GM18951 (cell line): ENCODE measurements at regions not wholly inside any gene's neighbourhood (a gene's known extent, or its start where the extent isn't known, plus 50 kb on each side); places are given as distances from the start of the nearest gene placed in this dataset.

Source experiments
- POLR2A ChIP-seq: IDR thresholded peaks from 4 replicates; pipeline ENCODE4 v1.6.1; 2011; ENCODE audit warnings: mild to moderate bottlenecking; ENCODE audit not compliant: insufficient read length, insufficient read depth; ENCODE audit errors: extremely low read depth
- in situ Hi-C: fragments of 300-500 bp; cut with MboI; formaldehyde crosslinking; loops from one replicate; pipeline ENCODE4 v1.12.0; 2022; ENCODE audit warnings: low sequenced_read_pairs, mixed read lengths, inconsistent platforms; ENCODE audit not compliant: unreplicated experiment

DNA sequence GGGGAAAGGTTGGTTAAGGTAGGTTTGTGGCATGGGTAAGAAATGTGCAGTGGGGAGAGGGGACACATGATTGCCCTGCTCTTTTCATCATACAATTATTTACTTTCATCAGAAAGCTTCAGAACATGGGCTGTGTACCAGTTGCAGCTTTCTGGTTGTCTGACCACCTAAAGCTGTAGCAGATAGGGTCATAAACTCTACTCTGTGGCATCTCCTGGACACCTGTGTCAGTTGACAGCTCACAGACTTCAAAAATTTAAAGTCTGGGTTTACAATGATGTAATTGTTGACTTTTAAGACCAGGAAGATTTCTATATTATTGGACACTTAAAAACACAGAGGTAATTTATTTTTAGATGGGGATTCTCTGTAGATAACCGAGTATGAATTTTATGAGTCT is 222.7 kb upstream of the PRR16 start:
- TF ChIP-seq POLR2A: no peak
- in situ Hi-C loops: no loop called here

DNA sequence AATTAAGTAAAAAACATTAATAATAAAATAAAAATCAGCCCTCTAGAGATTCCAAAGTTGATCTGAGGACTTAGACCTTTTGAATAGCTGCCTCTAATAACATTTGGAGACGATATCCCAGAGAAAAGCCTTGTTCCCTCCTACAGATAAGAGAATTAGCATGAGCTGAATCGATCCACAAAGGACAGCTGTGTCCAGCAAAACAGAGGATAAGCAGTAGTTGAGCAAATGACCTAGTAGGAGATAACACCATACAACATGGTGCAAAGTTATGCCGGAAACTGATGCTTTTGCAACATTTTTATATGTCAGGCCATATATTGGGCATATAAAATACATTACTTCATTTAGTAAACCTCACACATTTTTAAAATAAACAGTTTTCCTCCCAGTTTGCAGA is 212.2 kb upstream of the PRR16 start:
- no peak for TF ChIP-seq POLR2A
- in situ Hi-C loops: no loop called here

DNA sequence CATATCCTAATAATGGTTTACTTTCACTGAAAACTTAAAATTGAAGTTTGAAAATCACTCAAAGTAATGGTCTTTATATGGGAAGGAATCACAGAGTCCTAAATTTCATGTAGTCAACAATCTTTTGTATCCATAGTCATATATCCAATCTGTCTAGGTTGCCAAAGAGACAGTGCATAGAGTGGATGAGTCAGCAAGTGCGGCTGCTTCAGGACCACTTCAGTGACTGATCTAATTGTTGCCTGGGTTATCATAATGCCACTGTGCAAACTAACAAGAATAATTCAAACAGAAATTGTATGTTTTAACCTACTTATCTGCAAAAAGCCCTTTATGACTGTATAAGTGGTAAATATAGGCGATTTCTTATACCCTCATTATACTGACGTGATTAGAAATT is 211.3 kb upstream of the PRR16 start:
- no peak for TF ChIP-seq POLR2A
- in situ Hi-C loops: no loop called here

DNA sequence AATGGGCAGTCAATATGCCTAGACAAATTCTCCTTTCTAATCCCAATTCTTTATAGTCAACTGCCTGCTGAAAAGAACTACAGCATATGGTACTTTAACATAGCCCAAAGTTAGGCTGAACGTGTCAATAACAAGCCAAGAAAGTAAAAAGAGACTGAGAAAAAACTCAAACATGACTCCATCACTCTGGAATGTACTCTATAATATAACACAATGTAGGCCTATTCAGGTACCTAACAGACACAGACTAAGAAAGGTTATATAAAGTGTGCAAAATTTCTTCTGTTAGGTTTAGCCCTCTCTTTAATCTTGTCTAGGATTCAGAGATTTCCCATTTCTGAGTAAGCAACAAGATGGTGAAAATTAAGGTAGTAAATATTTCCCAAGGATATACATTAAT is 209.7 kb upstream of the PRR16 start:
- in situ Hi-C loops: no loop called here
- TF ChIP-seq POLR2A: no peak

DNA sequence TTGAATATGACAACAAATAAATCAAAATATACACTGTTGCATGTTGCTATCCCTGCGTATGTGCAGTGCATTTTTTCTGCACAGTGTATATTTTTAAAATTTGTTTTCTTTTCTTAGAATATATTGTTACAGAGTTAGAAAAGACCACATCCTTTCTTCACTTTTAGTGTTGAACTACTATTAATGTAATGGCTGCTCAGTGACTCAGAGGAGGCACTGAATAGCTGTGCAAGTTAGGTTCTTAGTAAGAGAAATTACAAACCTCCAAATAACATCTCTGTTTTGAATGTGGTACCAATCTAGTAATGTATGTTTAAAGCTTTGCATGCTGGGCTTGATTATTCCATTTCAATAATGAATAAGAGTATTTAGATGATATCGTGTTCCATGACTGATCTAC is 208.9 kb upstream of the PRR16 start:
- in situ Hi-C loops: no loop called here
- TF ChIP-seq POLR2A: no peak

DNA sequence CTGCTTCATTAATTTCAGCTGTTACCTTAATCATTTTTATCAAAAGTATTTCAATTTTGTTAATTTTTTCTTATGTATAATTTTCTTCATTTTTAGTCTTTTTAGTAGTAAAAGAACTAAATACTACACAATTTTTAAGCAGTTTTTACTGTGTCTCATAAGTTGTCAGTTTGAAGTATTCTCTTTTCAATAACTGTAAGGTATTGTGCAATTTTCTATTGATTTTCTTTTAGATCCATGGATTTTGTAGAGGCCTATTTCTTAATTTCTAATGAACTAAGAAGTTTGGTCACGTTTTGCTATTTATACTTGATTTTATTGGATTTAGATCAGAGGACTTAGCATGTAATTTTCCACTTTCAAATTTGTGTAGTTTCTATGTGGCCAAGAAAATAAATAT is 207.7 kb upstream of the PRR16 start:
- in situ Hi-C loops: no loop called here
- TF ChIP-seq POLR2A: no peak

DNA sequence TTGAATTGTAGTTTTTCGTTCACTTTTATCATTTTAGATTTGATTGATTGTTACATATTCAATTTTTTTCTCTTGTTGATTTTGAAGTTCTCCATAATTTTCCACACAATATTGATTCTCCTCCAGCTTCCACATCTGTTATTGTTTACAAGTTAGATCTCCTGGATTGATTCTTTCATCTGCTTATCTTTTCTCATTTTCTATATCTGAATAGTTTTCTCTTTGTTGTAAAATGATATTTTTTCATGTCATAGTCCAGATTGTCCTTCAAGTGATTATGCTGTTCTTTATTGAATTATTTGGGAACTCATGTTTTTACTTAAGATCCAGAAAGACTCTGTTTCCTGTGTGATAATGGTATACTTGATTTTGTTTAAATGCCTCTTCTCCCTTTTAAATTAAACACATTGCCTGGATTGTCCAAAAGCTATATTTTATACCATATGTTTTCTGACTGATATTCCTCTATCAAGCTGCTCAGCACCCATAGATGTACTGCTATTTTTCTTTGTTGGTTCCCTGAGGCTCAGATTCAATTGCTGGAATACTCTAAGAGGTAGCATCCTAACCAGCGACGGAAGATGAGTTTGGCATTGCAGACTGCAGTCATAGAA is 206.6 kb upstream of the PRR16 start:
- TF ChIP-seq POLR2A: no peak
- in situ Hi-C loops: no loop called here

DNA sequence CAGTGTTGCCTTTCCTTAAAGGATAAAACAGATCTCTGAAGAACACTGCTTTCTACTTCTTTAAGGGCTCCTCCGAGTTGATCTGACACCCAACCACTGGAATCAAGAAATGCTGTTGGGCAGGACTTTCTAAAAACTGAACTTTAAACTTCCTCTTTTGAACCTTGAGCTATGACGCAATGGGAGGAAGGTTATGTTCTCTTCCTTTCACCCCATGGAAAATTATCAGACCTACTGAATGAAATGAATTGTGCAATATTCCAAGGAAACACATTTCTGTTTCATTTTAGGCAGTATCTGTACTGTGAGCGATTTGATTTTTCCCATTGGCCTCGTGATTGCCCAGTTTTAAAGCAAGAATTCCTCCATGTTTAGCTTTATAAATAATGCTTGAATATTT is 206.0 kb upstream of the PRR16 start:
- in situ Hi-C loops: no loop called here
- TF ChIP-seq POLR2A: no peak

DNA sequence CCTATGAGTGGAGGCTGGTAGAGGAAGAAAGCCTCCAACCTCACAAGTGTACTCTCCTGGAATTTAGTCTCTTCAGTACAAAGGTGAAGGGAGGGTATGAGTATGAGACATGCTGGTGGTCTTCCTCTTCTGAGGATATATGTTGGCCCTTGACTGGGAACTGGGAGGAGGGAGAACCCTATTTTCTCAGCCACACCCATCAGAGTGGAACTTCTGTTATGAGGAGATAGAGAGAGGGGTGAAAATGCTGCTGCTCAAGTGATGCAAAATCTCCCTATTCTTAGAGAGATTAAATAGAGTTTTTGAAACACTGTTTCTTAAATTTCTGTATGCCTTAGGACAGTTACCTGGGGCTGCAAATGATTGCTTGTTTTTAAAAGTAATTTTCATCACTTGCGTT is 203.4 kb upstream of the PRR16 start:
- in situ Hi-C loops: no loop called here
- TF ChIP-seq POLR2A: no peak

DNA sequence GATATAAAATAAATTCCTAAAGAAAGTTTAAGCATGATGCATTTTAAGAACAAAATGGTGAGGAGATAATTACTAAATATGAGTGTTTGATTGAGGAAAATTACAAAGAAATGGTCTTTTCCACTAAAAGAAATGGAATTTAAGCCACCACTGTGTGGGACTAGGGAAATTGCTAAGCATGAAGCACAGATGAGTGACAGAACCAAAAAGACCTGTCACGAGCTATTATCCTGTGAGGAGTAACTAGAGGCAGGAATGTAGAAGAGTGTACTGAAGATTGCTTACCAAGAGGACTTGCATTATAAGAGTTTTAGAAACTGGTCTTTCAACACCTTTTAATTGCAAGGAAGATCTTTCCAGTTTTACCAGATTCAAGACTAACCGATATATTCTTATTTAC is 193.6 kb upstream of the PRR16 start:
- no peak for TF ChIP-seq POLR2A
- in situ Hi-C loops: no loop called here

DNA sequence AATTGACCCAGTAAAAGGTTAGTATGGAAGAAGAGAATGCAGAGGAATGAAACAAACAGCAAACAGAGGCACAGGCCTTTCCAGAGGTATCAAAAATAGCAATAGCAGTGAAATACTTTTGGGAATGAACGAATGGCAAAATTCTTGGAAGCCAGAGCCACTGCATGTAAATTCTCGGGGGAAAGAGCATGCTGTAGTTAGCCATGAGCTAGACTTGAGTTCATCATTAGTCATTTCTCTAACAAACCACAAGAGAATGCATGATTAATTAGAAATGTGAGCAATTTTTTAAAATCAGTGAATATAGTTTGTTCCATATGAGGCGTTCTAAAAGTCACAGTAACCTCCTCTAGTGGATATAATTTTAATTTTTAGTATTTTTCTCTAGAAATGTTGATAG is 170.3 kb upstream of the PRR16 start:
- no peak for TF ChIP-seq POLR2A
- in situ Hi-C loops: no loop called here

DNA sequence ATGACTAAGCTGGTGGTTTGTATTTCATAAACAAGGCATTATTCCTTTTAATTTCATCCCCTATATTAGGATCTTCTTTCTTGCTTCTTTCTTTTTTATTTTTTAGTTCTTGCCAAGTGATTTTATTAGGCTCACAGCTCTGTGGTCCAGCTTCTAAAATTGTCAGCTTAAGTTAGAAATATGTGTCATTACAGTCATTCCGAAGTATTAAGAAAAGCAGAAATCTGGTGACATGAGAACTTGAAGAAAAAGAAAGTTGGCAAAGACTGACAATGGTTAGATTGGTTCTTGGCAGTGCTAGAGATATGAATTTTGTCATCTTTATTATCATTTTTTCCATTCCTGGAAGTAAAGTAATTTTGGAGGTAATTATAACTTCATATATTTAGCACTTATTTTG is 166.5 kb upstream of the PRR16 start:
- in situ Hi-C loops: no loop called here

DNA sequence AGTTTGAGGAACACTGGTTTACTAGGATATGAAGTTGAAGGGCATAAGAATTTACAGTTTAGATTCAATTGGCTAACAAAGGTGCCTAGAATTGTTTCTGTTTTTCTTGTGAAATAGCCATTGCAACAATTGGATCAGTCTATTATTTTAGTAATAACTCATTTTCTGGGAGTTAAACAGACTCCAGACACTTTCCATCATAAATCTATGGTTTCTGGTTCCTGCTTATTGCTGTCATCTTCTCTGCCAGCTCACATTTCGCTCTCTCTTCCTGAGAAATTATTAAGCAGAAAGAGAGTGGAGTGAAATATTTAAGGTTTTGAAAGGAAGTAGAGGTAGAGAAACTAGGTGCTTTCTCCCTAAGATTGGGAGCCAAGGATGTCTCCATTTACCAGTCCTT is 165.1 kb upstream of the PRR16 start:
- TF ChIP-seq POLR2A: no peak
- in situ Hi-C loops: no loop called here

More for the DNA sequence above, 166.5 kb upstream of the PRR16 start:
- TF ChIP-seq POLR2A: no peak

DNA sequence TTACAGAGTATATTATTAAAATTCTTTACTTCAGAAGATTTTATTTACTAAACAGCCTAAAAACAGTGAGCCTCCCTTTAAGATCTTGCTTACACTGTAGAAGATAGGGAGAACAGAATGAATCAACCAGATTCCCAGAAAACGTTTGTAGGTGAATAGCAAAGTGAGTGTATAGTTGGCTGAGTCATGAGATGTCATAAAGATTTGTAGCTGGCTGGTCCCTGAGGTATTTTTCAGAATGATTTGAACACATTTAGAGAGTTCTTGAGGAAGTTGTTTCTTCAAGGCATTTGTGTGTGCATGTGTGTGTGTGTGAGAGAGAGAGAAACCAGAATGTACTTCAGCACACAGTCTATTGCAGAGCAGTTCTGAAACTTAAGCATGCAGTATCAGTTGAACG is 159.4 kb upstream of the PRR16 start:
- TF ChIP-seq POLR2A: no peak
- in situ Hi-C loops: no loop called here

DNA sequence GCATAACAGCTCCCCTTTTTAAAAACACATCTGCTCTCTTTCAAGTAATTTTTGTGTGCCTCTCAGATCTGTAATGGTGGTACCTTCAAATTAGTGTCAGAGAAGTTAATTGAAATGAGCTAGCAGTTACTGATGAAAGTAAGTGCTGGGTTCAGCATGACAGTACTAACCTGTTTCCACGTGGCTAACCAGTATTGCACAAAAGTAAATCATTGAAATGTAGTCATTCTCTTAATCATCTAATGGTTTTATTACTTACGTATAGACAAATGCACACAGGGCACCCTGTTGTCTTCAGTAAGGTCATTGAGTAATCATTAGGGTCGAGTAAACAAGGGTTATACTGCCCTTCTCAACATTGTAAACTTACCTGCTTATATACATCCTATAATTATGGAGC is 157.8 kb upstream of the PRR16 start:
- in situ Hi-C loops: no loop called here

DNA sequence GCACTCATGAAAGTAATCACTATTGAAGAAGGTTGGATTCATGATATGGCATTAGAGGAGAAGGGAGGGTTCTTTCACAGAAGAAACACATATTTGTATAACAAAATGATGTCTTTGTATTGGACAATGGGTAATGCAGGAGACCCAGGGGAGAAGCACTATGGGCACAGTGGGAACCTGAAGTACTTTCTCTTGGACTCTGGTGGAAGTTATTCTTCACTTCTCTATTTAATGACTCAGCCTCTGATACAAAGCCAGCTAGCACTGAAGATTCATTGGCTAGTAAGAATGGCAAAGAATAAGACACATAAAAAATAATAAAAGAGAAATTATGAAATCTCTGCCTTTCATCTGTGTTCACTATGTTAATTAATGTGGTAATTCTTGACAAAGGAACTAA is 149.9 kb upstream of the PRR16 start:
- no peak for TF ChIP-seq POLR2A
- in situ Hi-C loops: no loop called here

More for the DNA sequence above, 157.8 kb upstream of the PRR16 start:
- no peak for TF ChIP-seq POLR2A

DNA sequence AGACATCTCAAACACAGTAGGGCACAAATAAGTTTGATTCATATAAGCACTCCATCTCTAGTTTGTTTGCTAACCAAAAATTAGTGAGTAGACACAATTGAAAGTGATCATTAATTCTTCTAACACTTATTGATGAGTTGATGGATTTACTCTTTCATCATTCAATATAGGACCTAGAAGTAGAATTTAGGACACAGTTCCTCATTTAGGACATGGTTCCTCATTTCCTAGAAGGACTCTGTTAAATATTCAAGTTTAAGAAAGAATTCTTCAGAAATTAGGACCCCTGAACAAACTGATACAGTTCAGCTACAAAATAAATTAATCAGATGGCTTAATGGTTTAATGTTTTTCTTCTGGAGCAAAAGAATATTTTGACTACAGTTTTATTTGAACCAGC is 143.5 kb upstream of the PRR16 start:
- in situ Hi-C loops: no loop called here
- no peak for TF ChIP-seq POLR2A
